Spleen (tissue), 7 donors: ENCODE measurements at regions not wholly inside any gene's neighbourhood (a gene's known extent, or its start where the extent isn't known, plus 50 kb on each side); places are given as distances from the start of the nearest gene placed in this dataset.

Experiments used
- CTCF ChIP-seq, 11 experiments: fragments of 200-600 bp in 7 of 11; fragments of 450-650 bp in 4 of 11; sonication (generic) in 4 of 11; IDR thresholded peaks in 8 of 11; conservative IDR thresholded peaks in 3 of 11; 1 replicate in 7 of 11; 2 replicates in 4 of 11; pipeline versions ENCODE4 v1.4.0 to v1.8.0; 2016 to 2021; ENCODE audit warnings: antibody characterized with exemption in 11 of 11, inconsistent platforms in 4 of 11, mild to moderate bottlenecking in 1 of 11
- POLR2A ChIP-seq, 3 donors: fragments of 450-650 bp; IDR thresholded peaks; one replicate each; pipeline ENCODE4 v1.5.1; 2017; ENCODE audit warnings: antibody characterized with exemption in 3 of 3, mild to moderate bottlenecking in 1 of 3
- POLR2AphosphoS5 ChIP-seq, 3 donors: sonication (generic); formaldehyde crosslinking; IDR thresholded peaks; one replicate each; pipeline ENCODE4 v1.5.1; 2017; ENCODE audit warnings: antibody characterized with exemption in 3 of 3
- donor health status: DM: no; HTN: no; CAD: no; lungs with moderate emphysema.
- donor health status: DM: no; HTN: no; CAD: no.
- donor health status: DM: no; HTN: no; CAD: no.

DNA sequence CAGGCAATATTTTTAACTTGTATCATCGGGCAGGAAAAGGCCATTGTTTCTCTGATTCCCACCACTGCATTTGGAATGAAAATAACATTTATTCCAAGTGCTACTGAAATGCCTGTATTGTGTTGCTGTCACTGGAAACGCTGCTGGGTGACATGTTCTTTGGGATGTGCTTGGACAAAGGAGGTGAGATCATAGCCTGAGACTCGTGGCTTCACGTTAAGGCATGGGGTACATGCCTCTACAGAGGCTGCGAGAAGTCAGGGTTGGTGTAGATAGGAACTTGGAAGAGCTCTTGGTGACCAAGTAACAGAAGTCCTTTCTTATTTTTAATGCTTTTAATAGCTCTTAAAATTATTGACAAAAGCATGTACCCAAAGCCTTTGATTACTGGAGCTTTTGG, 58.8 kb upstream of the MAF start:
- TF ChIP-seq CTCF (IDR thresholded peaks at IDR 0.05 in 8 of 11, conservative IDR thresholded peaks at IDR 0.05 in 3 of 11) = no peak
- TF ChIP-seq POLR2AphosphoS5 (IDR thresholded peaks at IDR 0.05) = no peak
- no peak for TF ChIP-seq POLR2A (IDR thresholded peaks at IDR 0.05)
